ENCODE measurements at regions not wholly inside any gene's neighbourhood (a gene's known extent, or its start where the extent isn't known, plus 50 kb on each side); places are given as distances from the start of the nearest gene placed in this dataset.

GRCh38 chr15:68503791-68504680 is 72.1 kb upstream of the ITGA11 start:
- Mint-ChIP-seq H3K36me3 (ENCODE audit: insufficient read depth in 2 of 2) (no peaks in the 10 kb centered on the region), H3K27me3 (ENCODE audit: low read depth) (peaks cover 25% of the 10 kb centered on the region), H3K9me3 (no peaks in the 10 kb centered on the region), H3K4me3 (peak overlapping the region in 1 of 2 donors; percentile 38), H3K4me1 (ENCODE audit: low read depth) (peaks cover 11% of the 10 kb centered on the region), H3K27ac (no peak overlapping the region)
- DNase-seq (no peak), ATAC-seq (replicated peaks in 1 of 2) (no peak)

- H3K36me3 Mint-ChIP-seq (ENCODE audit: insufficient read depth in 2 of 2) = no peaks in the 10 kb centered on the region
- no peak for DNase-seq
- no peak for ATAC-seq (replicated peaks in 1 of 2)
- H3K27me3 Mint-ChIP-seq (ENCODE audit: low read depth) = peaks cover 25% of the 10 kb centered on the region
- no peaks in the 10 kb centered on the region for H3K9me3 Mint-ChIP-seq
- H3K27ac Mint-ChIP-seq = no peak overlapping the region
- peak overlapping the region in 1 of 2 donors; percentile 38 for H3K4me3 Mint-ChIP-seq
- peaks cover 11% of the 10 kb centered on the region for H3K4me1 Mint-ChIP-seq (ENCODE audit: low read depth)
Measured at GRCh38 chr15:68504681-68505170, 72.8 kb upstream of the ITGA11 start.

- ATAC-seq (replicated peaks in 1 of 2) = no peak
- no peaks in the 10 kb centered on the region for H3K9me3 Mint-ChIP-seq
- H3K4me1 Mint-ChIP-seq (ENCODE audit: low read depth) = peaks cover 11% of the 10 kb centered on the region
- H3K36me3 Mint-ChIP-seq (ENCODE audit: insufficient read depth in 2 of 2) = no peaks in the 10 kb centered on the region
- no peak overlapping the region for H3K27ac Mint-ChIP-seq
- H3K4me3 Mint-ChIP-seq = no peak overlapping the region
- peaks cover 31% of the 10 kb centered on the region for H3K27me3 Mint-ChIP-seq (ENCODE audit: low read depth)
- no peak for DNase-seq
Measured at GRCh38 chr15:68506071-68506470, 72.7 kb upstream of the CORO2B start.

DNA sequence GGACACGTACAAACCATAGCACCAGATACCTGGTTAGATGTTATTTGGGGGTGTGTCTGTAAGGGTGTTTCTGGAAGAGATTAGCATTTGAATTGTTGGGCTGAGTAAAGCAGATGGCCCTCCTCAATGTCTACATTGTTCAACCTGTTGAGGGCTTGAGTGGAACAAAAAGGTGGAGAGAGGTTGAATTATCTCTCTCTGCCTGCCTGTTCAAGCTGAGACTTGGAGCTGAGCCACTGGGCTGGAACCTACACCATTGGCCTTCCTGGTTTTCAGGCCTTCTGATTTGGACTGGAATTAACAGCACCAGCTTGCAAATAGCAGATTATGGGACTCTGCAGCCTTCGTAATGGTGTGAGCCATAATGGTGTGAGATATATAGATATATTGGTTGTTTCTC is 71.3 kb upstream of the CORO2B start:
- no peaks in the 10 kb centered on the region for H3K36me3 Mint-ChIP-seq (ENCODE audit: insufficient read depth in 2 of 2)
- peaks cover 11% of the 10 kb centered on the region for H3K4me1 Mint-ChIP-seq (ENCODE audit: low read depth)
- H3K27ac Mint-ChIP-seq = no peak overlapping the region
- no peaks in the 10 kb centered on the region for H3K9me3 Mint-ChIP-seq
- no peak for DNase-seq
- no peak for ATAC-seq (replicated peaks in 1 of 2)
- H3K27me3 Mint-ChIP-seq (ENCODE audit: low read depth) = peaks cover 40% of the 10 kb centered on the region
- H3K4me3 Mint-ChIP-seq = no peak overlapping the region

DNA sequence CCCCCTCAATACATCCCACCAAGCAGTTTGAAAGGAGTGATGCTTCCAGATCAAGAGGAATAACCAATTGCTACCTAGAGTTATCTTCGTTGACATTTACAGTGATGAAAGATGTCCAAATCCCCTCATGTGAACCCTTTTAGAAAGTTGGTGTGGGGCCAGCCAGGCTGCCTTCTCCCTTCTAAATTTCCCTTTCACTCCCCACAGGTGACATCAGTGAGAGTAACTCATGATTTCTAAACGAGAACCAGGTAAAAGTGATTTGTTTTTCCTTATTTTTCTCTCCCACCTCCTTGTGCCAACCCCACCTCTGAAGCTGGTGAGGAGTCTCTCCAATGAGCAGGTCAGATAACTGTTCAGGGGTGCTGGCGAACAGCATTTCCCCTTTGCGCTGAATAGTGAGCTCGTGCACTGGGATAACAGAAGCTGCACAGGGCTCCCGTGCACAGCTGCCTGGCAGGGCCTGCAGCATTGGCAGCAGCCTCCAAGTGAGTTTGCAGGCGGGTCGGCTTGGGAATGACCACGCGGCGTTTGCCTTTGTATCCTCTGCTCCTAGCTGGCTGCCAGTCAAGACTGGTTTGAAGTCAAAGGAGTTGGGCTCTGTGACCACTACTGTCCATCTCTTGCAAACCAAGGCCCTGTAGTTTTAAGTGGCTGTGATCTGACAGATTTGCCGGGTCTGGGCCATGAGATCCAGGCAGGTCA is 70.2 kb upstream of the CORO2B start:
- Mint-ChIP-seq H3K36me3 (ENCODE audit: insufficient read depth in 2 of 2) (peaks cover 0 to 2% of the 10 kb centered on the region in 2 donors), H3K27me3 (ENCODE audit: low read depth) (peaks cover 40% of the 10 kb centered on the region), H3K27ac (no peak overlapping the region), H3K9me3 (no peaks in the 10 kb centered on the region), H3K4me1 (ENCODE audit: low read depth) (peaks cover 11% of the 10 kb centered on the region), H3K4me3 (no peak overlapping the region)
- DNase-seq (no peak), ATAC-seq (replicated peaks in 1 of 2) (no peak)

DNA sequence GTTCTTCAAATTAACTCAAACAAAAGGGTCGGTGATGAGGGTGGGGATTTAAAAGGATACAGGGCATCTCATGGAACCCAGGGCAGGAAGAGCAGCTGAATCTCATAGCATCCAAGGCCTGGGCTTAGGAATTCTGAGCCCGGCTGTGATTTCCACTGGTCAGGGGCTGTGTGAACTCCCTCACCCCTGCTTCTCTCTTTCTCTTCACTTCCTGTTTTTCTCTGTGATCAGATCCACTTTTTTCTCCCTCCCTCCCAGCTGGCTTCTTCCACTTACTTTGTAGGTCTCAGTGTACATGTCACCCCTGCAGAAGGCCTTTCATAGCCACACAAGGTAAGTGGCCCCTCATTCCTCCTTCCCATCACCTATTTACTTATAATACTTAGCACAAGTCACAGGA is 68.2 kb upstream of the CORO2B start:
- ATAC-seq (replicated peaks in 1 of 2) = no peak
- H3K4me3 Mint-ChIP-seq = no peak overlapping the region
- H3K27ac Mint-ChIP-seq = no peak overlapping the region
- DNase-seq = no peak
- H3K27me3 Mint-ChIP-seq (ENCODE audit: low read depth) = peaks cover 32% of the 10 kb centered on the region
- no peaks in the 10 kb centered on the region for H3K4me1 Mint-ChIP-seq (ENCODE audit: low read depth)
- H3K9me3 Mint-ChIP-seq = no peaks in the 10 kb centered on the region
- peaks cover 0 to 4% of the 10 kb centered on the region in 2 donors for H3K36me3 Mint-ChIP-seq (ENCODE audit: insufficient read depth in 2 of 2)

- ATAC-seq (replicated peaks in 1 of 2) (no peak), DNase-seq (no peak)
- H3K36me3 Mint-ChIP-seq (ENCODE audit: insufficient read depth in 2 of 2) = peaks cover 0 to 4% of the 10 kb centered on the region in 2 donors
- H3K9me3 Mint-ChIP-seq = no peaks in the 10 kb centered on the region
- peaks cover 24% of the 10 kb centered on the region for H3K27me3 Mint-ChIP-seq (ENCODE audit: low read depth)
- no peaks in the 10 kb centered on the region for H3K4me1 Mint-ChIP-seq (ENCODE audit: low read depth)
- H3K4me3 Mint-ChIP-seq = no peak overlapping the region
- no peak overlapping the region for H3K27ac Mint-ChIP-seq
Measured at GRCh38 chr15:68511073-68511991, 67.5 kb upstream of the CORO2B start.

- H3K36me3 Mint-ChIP-seq (ENCODE audit: insufficient read depth in 2 of 2) = peaks cover 0 to 4% of the 10 kb centered on the region in 2 donors
- H3K27me3 Mint-ChIP-seq (ENCODE audit: low read depth) = peaks cover 17% of the 10 kb centered on the region
- H3K4me1 Mint-ChIP-seq (ENCODE audit: low read depth) = no peaks in the 10 kb centered on the region
- DNase-seq (no peak), ATAC-seq (replicated peaks in 1 of 2) (no peak)
- no peak overlapping the region for H3K27ac Mint-ChIP-seq
- H3K9me3 Mint-ChIP-seq = no peaks in the 10 kb centered on the region
- H3K4me3 Mint-ChIP-seq = no peak overlapping the region
Measured at GRCh38 chr15:68512052-68512451, 66.7 kb upstream of the CORO2B start.

GRCh38 chr15:68512598-68512997 is 66.2 kb upstream of the CORO2B start:
- Mint-ChIP-seq H3K36me3 (ENCODE audit: insufficient read depth in 2 of 2) (peaks cover 0 to 4% of the 10 kb centered on the region in 2 donors), H3K9me3 (no peaks in the 10 kb centered on the region), H3K4me1 (ENCODE audit: low read depth) (no peaks in the 10 kb centered on the region), H3K27me3 (ENCODE audit: low read depth) (peaks cover 15% of the 10 kb centered on the region), H3K4me3 (no peak overlapping the region), H3K27ac (no peak overlapping the region)
- DNase-seq = no peak
- no peak for ATAC-seq (replicated peaks in 1 of 2)

DNA sequence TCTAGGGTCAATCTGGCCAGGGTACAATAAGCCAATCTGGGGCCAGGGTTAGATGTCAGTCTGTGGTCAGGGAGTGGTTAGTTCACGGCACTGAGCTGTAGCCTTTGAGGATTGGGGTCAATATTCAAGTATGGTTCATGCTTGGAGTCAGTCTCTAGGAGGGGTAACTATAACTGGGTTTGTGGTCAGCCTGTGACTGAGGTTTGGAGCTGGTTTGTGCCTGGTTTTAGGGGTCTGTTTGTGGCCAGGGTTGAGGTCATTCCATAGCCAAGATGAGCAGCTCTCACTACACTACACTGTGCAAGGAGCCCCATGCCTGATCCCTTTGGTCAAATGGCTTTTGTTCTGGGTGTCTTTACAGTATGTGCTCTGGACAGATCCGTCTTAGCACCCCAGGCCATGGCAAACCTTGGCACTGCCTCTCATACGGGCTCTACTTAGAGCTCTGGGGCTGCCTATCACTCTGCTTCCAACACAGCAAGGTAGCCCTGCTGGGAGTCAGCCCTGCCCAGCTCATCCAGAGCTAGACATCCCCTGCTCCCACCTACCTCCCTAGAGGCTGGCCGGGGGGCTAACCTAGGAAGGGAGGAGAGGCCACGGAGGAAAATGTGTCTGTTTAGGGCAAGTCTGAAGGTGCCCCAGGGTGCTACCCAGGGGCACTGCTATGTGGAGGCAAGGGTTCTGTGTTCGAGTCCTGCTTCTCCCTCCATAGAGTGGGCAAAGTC is 63.3 kb upstream of the CORO2B start:
- no peaks in the 10 kb centered on the region for H3K4me1 Mint-ChIP-seq (ENCODE audit: low read depth)
- ATAC-seq (replicated peaks in 1 of 2) (no peak), DNase-seq (no peak)
- H3K9me3 Mint-ChIP-seq = no peaks in the 10 kb centered on the region
- no peak overlapping the region for H3K4me3 Mint-ChIP-seq
- peaks cover 0 to 4% of the 10 kb centered on the region in 2 donors for H3K36me3 Mint-ChIP-seq (ENCODE audit: insufficient read depth in 2 of 2)
- no peak overlapping the region for H3K27ac Mint-ChIP-seq
- peaks cover 15% of the 10 kb centered on the region for H3K27me3 Mint-ChIP-seq (ENCODE audit: low read depth)

DNA sequence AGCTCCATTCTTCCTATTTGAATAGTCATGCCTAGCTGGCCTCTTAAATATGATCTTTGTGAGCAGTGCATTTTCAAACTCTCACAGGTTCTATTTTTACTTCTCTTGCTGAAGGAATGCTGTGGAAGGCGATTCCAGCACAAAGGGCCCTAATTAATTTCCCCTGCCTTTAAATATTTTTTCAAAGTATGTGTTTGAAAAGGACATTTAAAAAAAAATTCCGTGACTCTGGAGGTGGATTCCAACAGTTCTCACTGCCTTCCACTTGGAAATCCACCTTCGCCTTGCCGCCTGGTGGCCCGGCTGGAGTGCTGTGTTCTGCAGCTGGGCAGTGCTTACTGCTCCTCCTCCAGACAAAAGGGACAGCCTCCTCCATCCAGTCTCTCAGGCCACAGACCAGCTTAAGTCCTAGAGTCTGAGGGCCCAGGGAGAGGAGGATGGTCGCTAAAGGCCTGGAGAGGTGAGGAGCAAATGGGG is 61.5 kb upstream of the CORO2B start:
- Mint-ChIP-seq H3K4me3 (no peak overlapping the region), H3K36me3 (ENCODE audit: insufficient read depth in 2 of 2) (peaks cover 0 to 4% of the 10 kb centered on the region in 2 donors), H3K9me3 (peaks cover 0 to 2% of the 10 kb centered on the region in 2 donors), H3K27ac (no peak overlapping the region), H3K4me1 (ENCODE audit: low read depth) (no peaks in the 10 kb centered on the region), H3K27me3 (ENCODE audit: low read depth) (peaks cover 13% of the 10 kb centered on the region)
- DNase-seq (no peak), ATAC-seq (replicated peaks in 1 of 2) (no peak)

- DNase-seq = no peak
- Mint-ChIP-seq H3K4me3 (no peak overlapping the region), H3K27ac (no peak overlapping the region), H3K36me3 (ENCODE audit: insufficient read depth in 2 of 2) (peaks cover 0 to 4% of the 10 kb centered on the region in 2 donors), H3K4me1 (ENCODE audit: low read depth) (no peaks in the 10 kb centered on the region), H3K27me3 (ENCODE audit: low read depth) (peaks cover 20% of the 10 kb centered on the region), H3K9me3 (peaks cover 0 to 2% of the 10 kb centered on the region in 2 donors)
- ATAC-seq (replicated peaks in 1 of 2) = no peak
Measured at GRCh38 chr15:68518046-68518445, 60.7 kb upstream of the CORO2B start.
